ENCODE measurements at regions not wholly inside any gene's neighbourhood (a gene's known extent, or its start where the extent isn't known, plus 50 kb on each side); places are given as distances from the start of the nearest gene placed in this dataset.

DNA sequence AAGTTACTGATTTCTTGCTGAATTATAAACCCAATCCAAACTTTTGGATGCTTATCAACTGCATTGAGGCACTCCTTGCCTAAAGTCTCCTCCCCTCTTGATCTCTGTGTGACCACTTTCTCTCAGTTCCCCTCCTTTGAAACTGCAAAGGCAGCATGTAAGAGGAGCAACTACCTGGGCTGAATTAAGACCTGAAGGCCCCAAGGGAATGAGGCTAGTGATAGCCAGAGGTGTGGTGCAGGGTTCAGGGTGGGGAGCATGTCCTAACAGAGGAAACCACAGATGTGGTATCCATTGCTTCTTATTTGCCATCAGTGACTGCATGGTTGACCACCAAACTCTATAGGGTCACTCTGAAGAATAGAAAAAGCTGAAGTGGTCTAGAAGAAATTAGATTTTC lies 557.9 kb downstream of the TNS1 start:
- H3K9me3 ChIP-seq (ENCODE audit: control insufficient read depth, insufficient read depth, low read length), result no peaks in the 10 kb centered on the region
- H3K9ac ChIP-seq (ENCODE audit: low read depth, low read length), result no peak overlapping the region
- H3K27ac ChIP-seq (ENCODE audit: low read depth, low read length), result no peak overlapping the region
- no peaks in the 10 kb centered on the region for H3K4me1 ChIP-seq (ENCODE audit: control insufficient read depth, insufficient read depth, low read length)
- no peaks in the 10 kb centered on the region for H3K27me3 ChIP-seq (ENCODE audit: control insufficient read depth, insufficient read depth, low read length)
- H3K36me3 ChIP-seq (ENCODE audit: control insufficient read depth, insufficient read depth, low read length), result no peaks in the 10 kb centered on the region
- no peak overlapping the region for H3K4me3 ChIP-seq (ENCODE audit: low read depth, low read length)

DNA sequence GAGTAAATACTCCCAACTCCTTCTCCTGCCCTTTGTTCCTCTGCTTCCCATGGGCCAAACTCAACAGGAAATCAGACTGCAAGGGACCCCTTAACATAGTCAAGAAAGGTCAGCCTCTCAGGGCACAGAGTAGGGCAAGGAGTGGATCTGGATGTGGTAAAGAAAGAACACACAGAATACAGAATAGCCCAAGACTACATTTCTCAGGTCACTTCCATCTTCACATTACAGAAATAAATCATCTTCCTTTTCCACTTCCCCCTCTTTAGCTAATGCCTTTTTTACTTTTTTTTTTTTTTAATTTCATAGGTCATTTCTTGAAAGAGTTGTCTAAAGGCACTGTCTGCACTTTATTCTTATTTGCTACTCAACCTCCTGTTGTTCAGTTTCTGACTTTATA lies 558.3 kb downstream of the TNS1 start:
- Histone ChIP-seq H3K9me3 (ENCODE audit: control insufficient read depth, insufficient read depth, low read length) (no peaks in the 10 kb centered on the region), H3K9ac (ENCODE audit: low read depth, low read length) (no peak overlapping the region), H3K27me3 (ENCODE audit: control insufficient read depth, insufficient read depth, low read length) (no peaks in the 10 kb centered on the region), H3K36me3 (ENCODE audit: control insufficient read depth, insufficient read depth, low read length) (no peaks in the 10 kb centered on the region), H3K4me1 (ENCODE audit: control insufficient read depth, insufficient read depth, low read length) (no peaks in the 10 kb centered on the region), H3K4me3 (ENCODE audit: low read depth, low read length) (no peak overlapping the region), H3K27ac (ENCODE audit: low read depth, low read length) (no peak overlapping the region)

DNA sequence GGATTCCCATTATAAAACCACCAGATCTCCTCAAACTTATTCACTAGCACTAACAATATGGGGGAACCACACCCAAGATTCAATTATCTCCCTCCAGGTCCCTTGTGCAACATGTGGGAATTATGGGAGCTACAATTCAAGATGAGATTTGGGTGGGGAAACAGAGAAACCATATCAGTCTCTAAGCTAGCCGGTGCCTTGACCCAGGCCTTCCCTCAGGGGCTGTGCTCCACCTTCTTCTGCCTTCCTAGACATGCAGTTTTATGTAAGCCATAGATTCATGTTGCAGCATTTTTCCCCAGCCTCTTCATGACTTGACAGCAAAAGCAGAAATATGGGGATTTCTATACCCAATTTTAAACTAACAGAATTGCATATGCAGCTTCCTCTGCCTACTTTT lies 559.2 kb downstream of the TNS1 start:
- Histone ChIP-seq H3K27ac (ENCODE audit: low read depth, low read length) (no peak overlapping the region), H3K9ac (ENCODE audit: low read depth, low read length) (no peak overlapping the region), H3K36me3 (ENCODE audit: control insufficient read depth, insufficient read depth, low read length) (no peaks in the 10 kb centered on the region), H3K27me3 (ENCODE audit: control insufficient read depth, insufficient read depth, low read length) (no peaks in the 10 kb centered on the region), H3K4me3 (ENCODE audit: low read depth, low read length) (no peak overlapping the region), H3K4me1 (ENCODE audit: control insufficient read depth, insufficient read depth, low read length) (no peaks in the 10 kb centered on the region), H3K9me3 (ENCODE audit: control insufficient read depth, insufficient read depth, low read length) (no peaks in the 10 kb centered on the region)

DNA sequence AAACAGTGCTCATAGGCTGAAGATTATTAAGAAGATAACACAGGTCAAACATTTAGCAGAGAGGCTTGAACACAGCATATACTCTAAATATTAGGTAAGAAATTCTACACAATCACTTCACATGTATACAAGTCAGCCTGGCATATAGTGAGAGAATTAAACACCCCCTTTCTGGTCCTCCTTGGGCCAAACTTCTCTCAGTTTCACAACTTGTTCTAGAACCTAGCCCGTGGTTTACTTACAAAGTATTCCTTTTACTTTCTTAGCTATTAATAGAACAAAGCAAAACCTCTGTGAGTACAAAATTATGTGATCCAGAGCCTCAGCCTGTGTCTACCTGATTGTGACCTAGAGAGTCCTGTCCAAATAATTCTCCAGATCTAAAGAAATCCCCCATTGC lies 562.8 kb downstream of the TNS1 start:
- no peaks in the 10 kb centered on the region for H3K9me3 ChIP-seq (ENCODE audit: control insufficient read depth, insufficient read depth, low read length)
- no peaks in the 10 kb centered on the region for H3K4me1 ChIP-seq (ENCODE audit: control insufficient read depth, insufficient read depth, low read length)
- H3K27me3 ChIP-seq (ENCODE audit: control insufficient read depth, insufficient read depth, low read length), result no peaks in the 10 kb centered on the region
- H3K36me3 ChIP-seq (ENCODE audit: control insufficient read depth, insufficient read depth, low read length), result no peaks in the 10 kb centered on the region
- H3K4me3 ChIP-seq (ENCODE audit: low read depth, low read length), result no peak overlapping the region
- H3K27ac ChIP-seq (ENCODE audit: low read depth, low read length), result no peak overlapping the region
- H3K9ac ChIP-seq (ENCODE audit: low read depth, low read length), result no peak overlapping the region

DNA sequence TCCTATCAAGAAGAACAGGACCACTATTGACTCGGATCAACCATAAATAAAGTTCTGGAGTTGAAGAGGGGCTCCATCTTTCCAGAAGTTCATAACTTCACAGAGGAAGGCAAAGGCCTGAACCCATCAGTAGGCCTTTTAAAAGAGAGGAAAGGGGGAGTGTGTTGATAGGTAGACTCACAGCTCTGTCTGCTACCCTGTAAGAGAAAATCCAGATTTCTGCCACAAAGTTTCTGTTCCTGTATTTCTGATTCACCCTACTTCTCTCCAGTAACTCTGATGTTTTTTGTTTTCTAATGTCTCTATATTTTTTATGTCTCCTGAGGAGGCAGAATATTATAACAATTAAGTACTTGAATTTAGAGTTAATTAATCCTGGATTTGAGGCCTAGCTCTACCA lies 564.0 kb downstream of the TNS1 start:
- Histone ChIP-seq H3K9ac (ENCODE audit: low read depth, low read length) (no peak overlapping the region), H3K4me1 (ENCODE audit: control insufficient read depth, insufficient read depth, low read length) (peaks cover 9% of the 10 kb centered on the region), H3K27me3 (ENCODE audit: control insufficient read depth, insufficient read depth, low read length) (no peaks in the 10 kb centered on the region), H3K4me3 (ENCODE audit: low read depth, low read length) (no peak overlapping the region), H3K36me3 (ENCODE audit: control insufficient read depth, insufficient read depth, low read length) (no peaks in the 10 kb centered on the region), H3K9me3 (ENCODE audit: control insufficient read depth, insufficient read depth, low read length) (no peaks in the 10 kb centered on the region), H3K27ac (ENCODE audit: low read depth, low read length) (no peak overlapping the region)

DNA sequence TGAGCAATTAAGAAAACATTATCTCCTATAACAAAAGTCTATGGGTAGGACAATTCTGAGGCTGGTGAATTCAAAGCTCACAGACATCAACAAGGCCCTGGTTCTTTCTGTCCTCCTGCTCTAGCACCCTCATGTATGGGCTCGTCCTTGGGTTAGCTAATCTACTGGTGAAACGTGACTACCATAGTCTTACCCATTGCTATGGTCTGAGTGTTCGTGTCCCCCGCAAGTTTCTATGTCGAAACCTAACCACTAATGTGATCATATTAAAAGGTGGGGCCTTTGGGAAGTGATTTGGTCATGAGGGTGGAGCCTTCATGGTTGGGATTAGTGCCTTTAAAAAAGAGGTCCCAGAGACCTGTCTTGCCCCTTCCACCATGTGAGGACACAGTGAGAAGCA lies 564.7 kb downstream of the TNS1 start:
- Histone ChIP-seq H3K4me1 (ENCODE audit: control insufficient read depth, insufficient read depth, low read length) (peaks cover 13% of the 10 kb centered on the region), H3K4me3 (ENCODE audit: low read depth, low read length) (no peak overlapping the region), H3K27me3 (ENCODE audit: control insufficient read depth, insufficient read depth, low read length) (0 out of 2 replicates have a peak, but pooled peaks cover 6% of the 10 kb centered on the region), H3K9ac (ENCODE audit: low read depth, low read length) (no peak overlapping the region), H3K27ac (ENCODE audit: low read depth, low read length) (no peak overlapping the region), H3K36me3 (ENCODE audit: control insufficient read depth, insufficient read depth, low read length) (no peaks in the 10 kb centered on the region), H3K9me3 (ENCODE audit: control insufficient read depth, insufficient read depth, low read length) (no peaks in the 10 kb centered on the region)

DNA sequence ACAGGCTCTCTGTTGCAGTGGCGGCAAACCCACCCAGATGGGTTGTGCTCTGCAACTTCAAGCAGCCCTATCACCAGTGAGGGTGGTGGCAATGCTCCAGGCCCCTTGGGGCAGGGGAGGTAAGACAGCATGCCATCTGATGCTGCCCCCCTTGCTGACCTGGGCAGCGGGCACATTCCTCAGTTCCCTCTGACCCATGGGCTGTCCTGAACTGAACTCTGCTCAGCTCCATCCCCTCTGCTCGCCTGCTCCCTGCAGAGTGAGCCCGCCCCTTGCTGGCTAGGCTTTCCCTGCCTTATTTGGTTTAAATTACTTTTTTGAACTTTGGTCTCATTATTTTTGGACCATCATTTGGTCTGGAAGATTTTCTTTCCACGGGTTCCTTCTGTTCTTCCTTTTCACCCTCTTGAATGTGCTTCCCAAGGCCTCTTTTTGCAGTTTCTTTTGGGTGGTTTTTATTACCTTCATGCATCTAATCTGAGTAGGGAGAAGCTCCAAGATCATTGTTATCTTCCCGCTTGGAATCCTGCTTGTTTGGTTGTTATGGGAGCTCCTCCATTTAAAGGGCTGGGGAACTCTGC lies 565.4 kb downstream of the TNS1 start:
- Histone ChIP-seq H3K4me3 (ENCODE audit: low read depth, low read length) (no peak overlapping the region), H3K36me3 (ENCODE audit: control insufficient read depth, insufficient read depth, low read length) (no peaks in the 10 kb centered on the region), H3K4me1 (ENCODE audit: control insufficient read depth, insufficient read depth, low read length) (peaks cover 13% of the 10 kb centered on the region), H3K9ac (ENCODE audit: low read depth, low read length) (no peak overlapping the region), H3K9me3 (ENCODE audit: control insufficient read depth, insufficient read depth, low read length) (no peaks in the 10 kb centered on the region), H3K27me3 (ENCODE audit: control insufficient read depth, insufficient read depth, low read length) (0 out of 2 replicates have a peak, but pooled peaks cover 7% of the 10 kb centered on the region), H3K27ac (ENCODE audit: low read depth, low read length) (no peak overlapping the region)

DNA sequence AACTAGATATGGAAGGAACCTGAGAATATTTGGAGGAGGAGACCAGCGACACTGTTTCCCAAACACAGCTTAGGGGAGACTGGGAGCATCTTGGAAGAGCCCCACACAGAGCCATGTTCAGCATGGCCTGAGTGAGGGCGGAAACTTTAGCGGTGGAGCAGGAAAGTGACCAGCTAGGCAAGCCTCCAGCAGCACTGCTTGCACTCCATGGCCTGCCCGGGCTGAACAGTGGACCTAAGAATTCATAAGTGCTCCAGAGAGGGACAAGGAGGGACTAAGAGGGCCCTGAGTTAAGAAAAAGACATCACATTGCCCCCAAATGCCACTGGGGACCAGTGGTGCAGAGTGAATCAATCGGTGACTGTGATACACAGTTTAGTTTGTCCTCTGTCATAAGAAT lies 566.4 kb downstream of the TNS1 start:
- H3K9me3 ChIP-seq (ENCODE audit: control insufficient read depth, insufficient read depth, low read length), result no peaks in the 10 kb centered on the region
- H3K4me1 ChIP-seq (ENCODE audit: control insufficient read depth, insufficient read depth, low read length), result peaks cover 13% of the 10 kb centered on the region
- H3K4me3 ChIP-seq (ENCODE audit: low read depth, low read length), result no peak overlapping the region
- H3K27me3 ChIP-seq (ENCODE audit: control insufficient read depth, insufficient read depth, low read length), result 0 out of 2 replicates have a peak, but pooled peaks cover 7% of the 10 kb centered on the region
- H3K9ac ChIP-seq (ENCODE audit: low read depth, low read length), result no peak overlapping the region
- H3K36me3 ChIP-seq (ENCODE audit: control insufficient read depth, insufficient read depth, low read length), result no peaks in the 10 kb centered on the region
- H3K27ac ChIP-seq (ENCODE audit: low read depth, low read length), result no peak overlapping the region

DNA sequence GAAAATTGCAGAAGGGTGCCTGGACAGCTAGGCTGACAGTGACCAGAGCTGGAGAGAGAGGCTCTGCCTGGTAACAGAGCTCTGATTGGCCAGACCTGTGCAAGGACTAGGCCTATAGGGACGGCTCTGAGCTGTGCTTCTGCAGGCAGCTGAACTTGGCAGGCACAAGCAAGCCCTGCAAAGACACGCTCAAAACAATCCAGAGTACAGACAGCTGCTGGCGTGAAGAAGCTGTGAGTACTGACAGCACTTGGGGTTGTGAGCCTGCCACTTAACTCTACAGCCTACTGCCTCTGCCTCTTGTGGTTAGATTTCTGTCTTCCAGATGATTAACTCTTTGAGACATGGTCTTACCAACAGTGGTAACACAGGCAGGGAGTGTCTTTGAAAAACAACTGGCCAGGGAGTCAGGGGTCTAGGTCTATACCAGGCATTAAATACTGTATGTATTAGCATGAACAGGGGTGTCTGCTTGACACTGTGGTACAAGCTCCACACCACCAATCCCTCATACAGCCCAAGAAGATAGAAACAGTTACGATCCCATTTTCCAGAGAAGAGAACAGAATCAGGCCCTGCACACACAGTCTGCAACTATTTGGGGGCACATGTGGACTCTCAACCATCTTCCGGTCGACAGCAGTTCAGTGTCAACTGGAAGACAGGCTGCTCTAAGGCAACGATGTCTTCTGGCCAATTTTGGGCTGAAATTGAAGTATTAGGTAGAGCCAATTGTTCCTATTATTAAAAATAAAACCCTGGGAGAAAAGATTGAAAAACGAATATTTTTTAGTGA lies 568.4 kb downstream of the TNS1 start:
- no peak overlapping the region for H3K27ac ChIP-seq (ENCODE audit: low read depth, low read length)
- H3K27me3 ChIP-seq (ENCODE audit: control insufficient read depth, insufficient read depth, low read length), result 0 out of 2 replicates have a peak, but pooled peaks cover 7% of the 10 kb centered on the region
- no peaks in the 10 kb centered on the region for H3K36me3 ChIP-seq (ENCODE audit: control insufficient read depth, insufficient read depth, low read length)
- H3K4me1 ChIP-seq (ENCODE audit: control insufficient read depth, insufficient read depth, low read length), result peaks cover 13% of the 10 kb centered on the region
- H3K9ac ChIP-seq (ENCODE audit: low read depth, low read length), result no peak overlapping the region
- H3K9me3 ChIP-seq (ENCODE audit: control insufficient read depth, insufficient read depth, low read length), result no peaks in the 10 kb centered on the region
- no peak overlapping the region for H3K4me3 ChIP-seq (ENCODE audit: low read depth, low read length)

DNA sequence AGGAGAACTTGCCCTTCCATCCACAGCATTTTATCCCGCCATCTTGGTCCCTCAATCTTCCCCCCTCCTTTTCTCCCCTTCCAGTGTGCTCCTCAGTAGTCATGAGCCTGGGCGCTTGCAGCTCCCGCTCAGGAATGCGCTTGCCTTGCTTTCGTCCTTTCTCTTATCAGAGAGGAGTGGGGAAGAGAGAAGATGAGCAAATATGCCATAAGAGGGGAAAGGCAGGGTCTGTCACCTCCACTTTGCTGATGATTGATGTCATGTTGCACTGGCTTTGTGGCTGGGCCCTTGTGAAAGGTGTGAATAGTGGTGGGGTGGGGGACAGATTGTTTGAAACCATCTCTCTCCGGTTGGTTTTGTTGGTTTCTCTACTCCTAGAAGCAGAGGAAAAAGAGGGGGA lies 569.3 kb downstream of the TNS1 start:
- peaks cover 13% of the 10 kb centered on the region for H3K4me1 ChIP-seq (ENCODE audit: control insufficient read depth, insufficient read depth, low read length)
- H3K4me3 ChIP-seq (ENCODE audit: low read depth, low read length), result no peak overlapping the region
- no peak overlapping the region for H3K9ac ChIP-seq (ENCODE audit: low read depth, low read length)
- 0 out of 2 replicates have a peak, but pooled peaks cover 7% of the 10 kb centered on the region for H3K27me3 ChIP-seq (ENCODE audit: control insufficient read depth, insufficient read depth, low read length)
- H3K9me3 ChIP-seq (ENCODE audit: control insufficient read depth, insufficient read depth, low read length), result no peaks in the 10 kb centered on the region
- H3K27ac ChIP-seq (ENCODE audit: low read depth, low read length), result no peak overlapping the region
- no peaks in the 10 kb centered on the region for H3K36me3 ChIP-seq (ENCODE audit: control insufficient read depth, insufficient read depth, low read length)

DNA sequence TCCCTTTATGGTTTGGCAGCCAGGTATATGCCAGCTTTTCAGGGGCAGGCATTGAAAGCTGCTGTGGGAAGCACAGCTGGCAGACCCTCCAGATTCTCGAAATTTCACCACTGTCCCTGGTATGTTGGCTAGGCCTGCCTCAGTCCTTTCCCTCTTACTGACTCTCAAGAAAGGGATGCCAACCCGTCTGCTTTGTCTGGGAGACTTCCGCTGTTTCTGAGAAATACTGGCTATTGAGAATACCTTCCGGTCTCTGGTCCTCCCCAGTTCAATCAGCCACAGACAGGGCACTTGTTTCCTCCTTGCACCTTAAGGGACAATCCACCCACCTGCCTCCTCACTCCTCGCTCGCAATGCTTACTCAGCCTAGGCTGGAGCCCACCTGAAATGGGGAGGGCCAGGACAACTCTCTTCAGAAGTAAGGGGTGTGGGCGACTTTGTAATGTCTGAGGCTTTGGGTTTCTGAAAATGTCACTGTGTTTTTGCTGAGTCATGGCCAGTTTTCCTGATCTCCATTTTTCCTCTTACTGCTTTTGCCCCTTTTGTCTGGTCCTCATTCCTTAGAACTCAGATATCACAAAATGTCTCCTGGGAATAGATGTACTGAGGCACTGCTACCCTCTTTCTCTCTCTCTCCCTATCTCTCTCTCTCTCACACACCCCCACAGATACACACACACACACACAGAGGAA lies 571.1 kb downstream of the TNS1 start:
- H3K27me3 ChIP-seq (ENCODE audit: control insufficient read depth, insufficient read depth, low read length), result 0 out of 2 replicates have a peak, but pooled peaks cover 7% of the 10 kb centered on the region
- no peak overlapping the region for H3K27ac ChIP-seq (ENCODE audit: low read depth, low read length)
- H3K9me3 ChIP-seq (ENCODE audit: control insufficient read depth, insufficient read depth, low read length), result no peaks in the 10 kb centered on the region
- H3K9ac ChIP-seq (ENCODE audit: low read depth, low read length), result no peak overlapping the region
- H3K36me3 ChIP-seq (ENCODE audit: control insufficient read depth, insufficient read depth, low read length), result no peaks in the 10 kb centered on the region
- H3K4me1 ChIP-seq (ENCODE audit: control insufficient read depth, insufficient read depth, low read length), result peaks cover 13% of the 10 kb centered on the region
- no peak overlapping the region for H3K4me3 ChIP-seq (ENCODE audit: low read depth, low read length)
